Body of pancreas (tissue), 4 donors: ENCODE measurements at regions not wholly inside any gene's neighbourhood (a gene's known extent, or its start where the extent isn't known, plus 50 kb on each side); places are given as distances from the start of the nearest gene placed in this dataset.

Experiments
- CTCF ChIP-seq, 7 experiments: fragments of 450-650 bp in 4 of 7; fragments of 200-600 bp in 3 of 7; sonication (generic) in 3 of 7; IDR thresholded peaks; one replicate each; pipeline ENCODE4 v1.5.1; 2016 to 2019; ENCODE audit warnings: antibody characterized with exemption in 7 of 7
- POLR2A ChIP-seq, 3 donors: fragments of 450-650 bp; IDR thresholded peaks; one replicate each; pipeline ENCODE4 v1.6.1; 2016; ENCODE audit warnings: antibody characterized with exemption in 3 of 3, mild to moderate bottlenecking in 2 of 3

- TF ChIP-seq CTCF (IDR thresholded peaks at IDR 0.05) (no peak), POLR2A (IDR thresholded peaks at IDR 0.05) (no peak)
Measured at GRCh38 chr5:24142341-24142740, 502.4 kb downstream of the CDH10 start.
